ENCODE measurements at regions not wholly inside any gene's neighbourhood (a gene's known extent, or its start where the extent isn't known, plus 50 kb on each side); places are given as distances from the start of the nearest gene placed in this dataset.

DNA sequence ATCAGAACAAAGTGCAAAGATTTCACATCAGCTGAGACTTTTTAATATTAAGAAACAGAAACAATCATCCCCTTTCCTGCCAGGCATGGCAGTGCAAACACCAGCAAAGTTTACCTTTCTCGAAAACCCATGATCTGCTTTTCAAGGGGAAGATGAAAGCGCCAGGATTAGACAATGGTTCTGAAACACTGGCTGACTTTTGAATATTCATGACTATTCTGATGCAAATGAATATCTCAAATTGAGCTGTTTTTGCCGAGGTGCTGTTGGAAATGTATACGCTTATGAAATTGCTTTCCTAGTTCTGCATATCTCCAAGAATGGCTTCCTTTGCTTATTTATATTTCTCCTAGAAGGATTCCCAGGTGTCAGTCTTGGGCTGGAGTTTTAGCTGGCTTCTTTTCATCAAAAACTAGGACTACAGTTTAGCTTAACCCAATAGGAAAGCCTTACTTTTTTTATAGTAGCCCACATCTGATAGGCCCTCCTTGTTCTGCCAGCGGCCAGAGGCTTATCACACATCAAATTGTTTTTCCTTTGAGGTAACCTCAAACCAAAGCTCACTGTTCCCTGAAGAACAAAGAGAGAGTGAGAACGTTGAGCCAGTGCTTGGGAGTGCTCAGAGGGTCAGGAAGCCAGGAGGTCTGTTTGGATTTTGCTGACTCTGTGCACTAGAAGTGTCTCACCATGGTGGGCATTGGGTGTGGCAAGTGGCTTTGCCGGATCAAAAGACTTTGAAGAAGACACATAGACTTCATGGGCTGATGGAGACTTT lies 74.0 kb upstream of the PLCL2 start:
- DNase-seq, result peak; percentile 15

DNA sequence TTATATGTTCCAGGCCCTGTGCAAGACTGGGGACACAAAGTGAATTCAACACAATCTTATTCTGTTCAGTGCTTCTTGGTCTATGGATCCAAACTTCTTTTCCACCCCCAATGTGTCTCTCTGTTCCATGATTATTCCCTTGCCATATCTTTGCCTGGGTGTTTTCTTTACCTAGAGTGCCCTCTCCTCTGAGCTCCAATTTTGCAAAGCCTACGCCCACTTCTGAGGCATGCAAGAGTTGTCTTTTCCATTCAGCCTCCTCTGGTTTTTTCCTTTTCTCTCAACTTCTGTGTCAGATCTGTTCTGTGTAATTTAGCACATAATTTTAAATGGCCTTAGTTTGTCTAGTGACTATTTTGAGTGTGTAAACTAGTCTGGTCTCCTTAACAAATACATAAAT lies 72.8 kb upstream of the PLCL2 start:
- no peak for DNase-seq

DNA sequence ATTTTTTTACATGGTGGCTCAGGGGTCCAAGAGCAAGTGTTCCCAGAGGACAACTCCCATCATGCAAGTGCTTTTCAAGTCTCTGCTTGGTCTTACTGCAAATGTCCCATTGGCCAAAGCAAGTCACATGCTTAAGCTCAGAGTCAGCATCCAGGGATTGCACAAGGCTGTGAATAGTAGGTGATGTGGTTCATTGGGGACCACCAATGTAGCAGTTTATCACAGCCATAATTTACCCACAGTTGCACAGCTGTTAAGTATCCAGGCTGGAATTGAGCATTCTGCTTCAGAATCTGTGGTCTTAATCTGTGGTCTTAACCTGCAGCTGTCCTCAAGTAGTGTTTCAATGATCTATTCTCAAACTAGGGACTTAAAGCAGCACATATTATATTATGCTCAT lies 71.4 kb upstream of the PLCL2 start:
- no peak for DNase-seq

DNA sequence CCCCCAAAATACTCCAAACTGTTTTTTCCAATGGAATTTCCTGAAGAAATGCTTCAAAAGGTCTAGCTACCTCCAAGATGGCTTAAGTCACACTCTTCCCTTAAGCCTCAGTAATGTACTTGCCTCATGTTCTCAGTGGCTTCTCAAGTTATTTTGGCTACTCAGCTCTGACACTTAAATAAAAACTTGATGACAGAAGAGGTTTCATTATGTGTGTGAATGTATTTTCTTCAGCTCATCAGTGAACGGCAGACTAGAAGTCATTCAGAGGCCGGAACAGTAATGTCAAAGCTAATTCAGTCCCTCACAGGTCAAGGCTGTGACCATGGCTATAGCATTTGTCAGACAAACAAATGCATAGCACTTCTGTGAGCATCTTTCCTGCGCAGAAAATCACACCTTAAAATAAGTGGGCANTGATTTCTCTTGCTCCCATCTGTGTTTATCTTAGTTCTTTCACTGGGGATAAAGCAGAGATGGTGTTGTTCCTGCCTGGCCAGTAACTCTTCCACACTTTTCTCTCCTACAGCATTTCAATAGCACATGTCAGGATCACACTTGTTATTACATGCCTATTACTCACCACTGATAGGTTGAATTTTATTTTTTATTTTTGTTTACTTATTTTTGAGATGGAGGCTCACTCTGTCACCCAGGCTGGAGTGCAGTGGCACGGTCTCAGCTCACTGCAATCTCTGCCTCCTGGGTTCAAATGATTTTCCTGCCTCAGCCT lies 68.5 kb upstream of the PLCL2 start:
- DNase-seq, result no peak

DNA sequence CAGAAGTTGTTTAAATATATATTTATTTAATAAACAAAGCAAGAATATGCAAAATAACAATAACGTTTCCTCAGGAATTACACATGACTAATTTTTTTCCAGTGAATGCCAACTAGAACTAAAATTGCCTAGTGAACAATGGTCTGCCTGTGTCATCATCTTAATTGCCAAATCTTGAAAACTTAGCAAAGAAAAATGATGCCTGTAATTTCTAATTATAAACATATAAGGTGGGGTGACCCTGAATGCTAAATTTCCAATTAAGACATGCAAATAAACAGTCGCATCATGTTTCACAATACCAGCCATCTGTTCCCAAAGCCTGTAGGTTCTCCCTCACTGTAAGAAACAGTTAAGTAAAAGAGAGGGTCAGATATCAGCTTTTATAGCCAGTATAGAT lies 67.6 kb upstream of the PLCL2 start:
- no peak for DNase-seq

- DNase-seq, result no peak
These were observed 66.6 kb upstream of the PLCL2 start for GRCh38 chr3:16818194-16818593.

DNA sequence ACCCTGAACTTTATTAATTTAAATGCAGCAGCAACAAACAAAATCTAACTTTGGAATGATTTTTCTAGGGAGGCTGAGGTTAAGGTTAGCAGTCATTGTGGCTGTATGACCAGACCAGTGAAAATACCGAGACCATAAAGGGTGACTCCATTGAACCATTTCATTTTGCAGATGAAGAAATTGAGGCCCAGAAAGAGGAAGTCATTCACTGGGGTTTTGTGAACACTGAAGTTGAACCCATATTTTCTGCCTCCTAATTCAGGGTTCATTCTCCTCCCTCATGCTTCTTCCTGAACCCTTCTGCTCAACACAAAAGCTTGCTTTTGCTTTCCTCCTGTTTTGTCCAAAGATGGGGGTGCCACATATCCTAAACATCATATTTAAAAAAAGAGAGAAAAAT lies 65.8 kb upstream of the PLCL2 start:
- no peak for DNase-seq

- DNase-seq, result no peak
These were observed 64.3 kb upstream of the PLCL2 start for GRCh38 chr3:16820485-16820884.

- no peak for DNase-seq
These were observed 63.7 kb upstream of the PLCL2 start for GRCh38 chr3:16821053-16821452.

DNA sequence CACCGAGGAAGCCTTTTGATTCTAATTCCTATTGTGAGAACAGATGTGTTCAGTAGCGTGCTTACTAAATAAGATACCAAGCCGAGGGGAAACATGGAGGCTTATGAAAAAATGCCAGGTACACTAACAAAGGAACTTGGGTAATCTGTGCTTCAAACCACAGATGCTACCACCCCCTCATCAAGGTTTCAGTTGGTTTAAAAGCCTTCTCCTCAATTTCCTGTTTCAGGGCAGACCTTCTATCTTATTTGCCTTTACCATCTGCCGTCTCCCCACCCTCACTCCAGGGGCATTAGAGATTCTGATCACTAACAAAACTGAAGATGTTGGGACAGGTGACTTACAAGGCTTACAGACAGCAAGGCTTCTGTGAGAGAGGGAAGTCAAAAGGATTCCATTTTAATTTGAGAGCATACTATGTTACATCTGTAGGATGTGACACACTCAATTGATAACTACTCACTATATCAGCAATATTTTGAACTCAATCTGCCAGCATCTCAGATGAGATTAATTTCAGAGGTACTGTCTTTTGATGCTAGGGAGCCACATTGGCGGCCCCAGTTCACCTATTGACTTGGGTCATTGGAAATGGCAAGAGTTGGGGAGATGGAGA lies 60.6 kb upstream of the PLCL2 start:
- DNase-seq, result peak; percentile 44

DNA sequence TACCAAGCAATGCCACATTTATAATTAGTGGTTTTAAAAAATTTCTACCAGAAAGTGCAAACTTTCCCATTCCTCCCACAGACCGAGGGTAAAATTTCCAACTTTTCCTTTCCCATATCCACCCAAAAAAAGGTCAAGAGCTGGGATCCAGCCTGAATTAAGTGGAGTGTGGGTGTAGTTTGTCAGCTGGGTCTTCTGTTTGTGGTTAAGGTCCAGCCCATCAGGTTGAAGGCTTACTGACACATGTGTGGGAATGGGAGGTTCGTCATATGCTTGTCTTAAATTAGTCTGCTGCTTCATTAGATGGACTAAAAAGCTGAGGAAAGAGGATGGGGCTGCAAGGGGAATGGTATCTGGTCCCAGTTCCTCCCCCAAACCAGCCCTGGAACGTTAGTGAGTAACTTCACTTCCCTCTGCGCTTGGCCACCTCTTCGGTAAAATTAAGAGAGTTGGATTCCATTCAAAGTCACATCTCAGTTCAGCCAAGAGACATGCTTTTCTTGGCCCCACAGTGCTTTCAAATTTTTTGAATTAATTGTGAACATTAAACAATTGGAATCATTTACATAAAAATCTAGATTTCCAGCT lies 59.0 kb upstream of the PLCL2 start:
- no peak for DNase-seq

DNA sequence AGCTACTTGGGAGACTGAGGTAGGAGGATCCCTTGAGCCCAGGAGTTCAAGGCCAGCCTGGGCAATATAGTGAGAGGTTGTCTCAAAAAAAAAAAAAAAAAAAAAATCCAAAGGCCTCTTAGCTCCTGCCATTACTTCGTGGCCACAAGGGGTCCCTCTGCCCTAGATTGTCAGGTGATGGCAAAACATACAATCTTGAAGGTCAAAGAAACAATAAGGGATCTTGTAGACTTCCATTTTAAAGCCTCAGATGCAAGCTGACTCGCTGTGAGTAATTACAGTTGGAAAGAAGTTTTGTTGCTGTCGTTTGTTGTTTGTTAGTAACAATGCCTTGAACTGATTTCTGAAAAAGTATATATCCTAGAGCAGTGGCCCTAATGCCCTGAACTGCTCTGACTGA lies 55.9 kb upstream of the PLCL2 start:
- peak; percentile 74 for DNase-seq

DNA sequence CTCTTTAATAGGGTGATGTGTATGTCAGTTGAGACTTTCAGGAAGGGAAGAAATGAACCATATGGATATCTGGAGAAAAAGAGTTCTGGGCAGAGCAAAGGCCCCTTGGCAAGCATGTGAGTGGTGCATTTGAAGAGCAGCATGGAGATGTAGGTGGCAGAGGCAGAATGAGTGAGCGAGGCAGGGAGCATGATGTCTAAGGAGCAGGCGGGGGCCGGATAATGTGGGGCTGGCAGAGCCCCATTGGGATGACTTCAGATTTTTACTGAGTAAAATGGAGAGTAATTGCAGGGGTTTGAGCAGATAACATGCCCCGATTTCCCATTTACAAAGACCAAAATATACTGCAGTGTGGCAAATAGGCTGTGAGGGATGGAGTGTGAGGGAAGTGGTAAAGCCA lies 52.9 kb upstream of the PLCL2 start:
- no peak for DNase-seq

GRCh38 chr3:16834214-16834613 lies 50.5 kb upstream of the PLCL2 start:
- no peak for DNase-seq

- DNase-seq, result no peak
These were observed 50.0 kb upstream of the PLCL2 start for GRCh38 chr3:16834753-16835152.
